H7 (cell line): ENCODE measurements at regions not wholly inside any gene's neighbourhood (a gene's known extent, or its start where the extent isn't known, plus 50 kb on each side); places are given as distances from the start of the nearest gene placed in this dataset.

Experiments used
- DNase-seq: peaks from one replicate; pipeline ENCODE4 v3.0.0; 2012
- H3K27me3 ChIP-seq: 2 replicates; pipeline ENCODE4 v1.6.0; 2011; ENCODE audit warnings: mild to moderate bottlenecking, low read length; ENCODE audit not compliant: control insufficient read depth, insufficient read depth
- H3K36me3 ChIP-seq: replicated peaks from 2 replicates; pipeline ENCODE4 v1.5.1; 2011; ENCODE audit warnings: low read length; ENCODE audit not compliant: control insufficient read depth, insufficient read depth
- H3K4me3 ChIP-seq: 2 replicates; pipeline ENCODE4 v1.5.1; 2011; ENCODE audit warnings: low read depth, mild to moderate bottlenecking, control low read depth, low read length, moderate library complexity; ENCODE audit not compliant: insufficient read depth

GRCh38 chr4:24322511-24322910 lies 261.8 kb downstream of the DHX15 start:
- no peak overlapping the region for H3K4me3 ChIP-seq
- no peaks in the 10 kb centered on the region for H3K36me3 ChIP-seq
- H3K27me3 ChIP-seq: no peaks in the 10 kb centered on the region; the same call in 1 of the 2 replicates
- no peak for DNase-seq

- Histone ChIP-seq H3K27me3 (no peaks in the 10 kb centered on the region; the same call in 1 of the 2 replicates), H3K36me3 (no peaks in the 10 kb centered on the region), H3K4me3 (no peak overlapping the region)
- DNase-seq: no peak
Measured at GRCh38 chr4:24321616-24322015, 262.7 kb downstream of the DHX15 start.

GRCh38 chr4:24321131-24321530 lies 263.2 kb downstream of the DHX15 start:
- Histone ChIP-seq H3K36me3 (no peaks in the 10 kb centered on the region), H3K4me3 (no peak overlapping the region), H3K27me3 (no peaks in the 10 kb centered on the region; the same call in 1 of the 2 replicates)
- DNase-seq: no peak

GRCh38 chr4:24319387-24319786 lies 265.0 kb downstream of the DHX15 start:
- Histone ChIP-seq H3K4me3 (no peak overlapping the region), H3K27me3 (no peaks in the 10 kb centered on the region; the same call in 1 of the 2 replicates), H3K36me3 (no peaks in the 10 kb centered on the region)
- no peak for DNase-seq

- no peaks in the 10 kb centered on the region for H3K27me3 ChIP-seq
- no peak overlapping the region for H3K4me3 ChIP-seq
- DNase-seq: no peak
- H3K36me3 ChIP-seq: no peaks in the 10 kb centered on the region
Measured at GRCh38 chr4:24315056-24315455, 269.3 kb downstream of the DHX15 start.

GRCh38 chr4:24312261-24312913 lies 272.0 kb downstream of the DHX15 start:
- no peak overlapping the region for H3K4me3 ChIP-seq
- no peaks in the 10 kb centered on the region for H3K36me3 ChIP-seq
- H3K27me3 ChIP-seq: no peaks in the 10 kb centered on the region
- no peak for DNase-seq

GRCh38 chr4:24303926-24304325 lies 280.4 kb downstream of the DHX15 start:
- Histone ChIP-seq H3K27me3 (no peaks in the 10 kb centered on the region), H3K4me3 (no peak overlapping the region), H3K36me3 (no peaks in the 10 kb centered on the region)
- DNase-seq: no peak

- Histone ChIP-seq H3K27me3 (no peaks in the 10 kb centered on the region), H3K4me3 (no peak overlapping the region), H3K36me3 (no peaks in the 10 kb centered on the region)
- DNase-seq: no peak
Measured at GRCh38 chr4:24298911-24299310, 285.4 kb downstream of the DHX15 start.

- Histone ChIP-seq H3K27me3 (no peaks in the 10 kb centered on the region), H3K36me3 (no peaks in the 10 kb centered on the region), H3K4me3 (no peak overlapping the region)
- no peak for DNase-seq
Measured at GRCh38 chr4:24287096-24287495, 297.3 kb downstream of the DHX15 start.

- no peak for DNase-seq
- Histone ChIP-seq H3K4me3 (no peak overlapping the region), H3K36me3 (no peaks in the 10 kb centered on the region), H3K27me3 (no peaks in the 10 kb centered on the region)
Measured at GRCh38 chr4:24285759-24286158, 298.6 kb downstream of the DHX15 start.

- DNase-seq: no peak
- Histone ChIP-seq H3K4me3 (no peak overlapping the region), H3K36me3 (no peaks in the 10 kb centered on the region)
Measured at GRCh38 chr4:24282446-24282845, 301.9 kb downstream of the DHX15 start.

GRCh38 chr4:24279911-24280375 lies 304.4 kb downstream of the DHX15 start:
- Histone ChIP-seq H3K36me3 (no peaks in the 10 kb centered on the region), H3K27me3 (no peaks in the 10 kb centered on the region), H3K4me3 (no peak overlapping the region)
- DNase-seq: no peak

More at GRCh38 chr4:24282446-24282845, 301.9 kb downstream of the DHX15 start:
- no peaks in the 10 kb centered on the region for H3K27me3 ChIP-seq

GRCh38 chr4:24279469-24279868 lies 304.9 kb downstream of the DHX15 start:
- no peaks in the 10 kb centered on the region for H3K27me3 ChIP-seq
- DNase-seq: no peak
- no peak overlapping the region for H3K4me3 ChIP-seq
- no peaks in the 10 kb centered on the region for H3K36me3 ChIP-seq

- DNase-seq: no peak
- H3K27me3 ChIP-seq: no peaks in the 10 kb centered on the region
- H3K4me3 ChIP-seq: no peak overlapping the region
- H3K36me3 ChIP-seq: no peaks in the 10 kb centered on the region
Measured at GRCh38 chr4:24278693-24279092, 305.7 kb downstream of the DHX15 start.

GRCh38 chr4:24274381-24274941 lies 309.9 kb downstream of the DHX15 start:
- no peak for DNase-seq
- Histone ChIP-seq H3K36me3 (no peaks in the 10 kb centered on the region), H3K27me3 (no peaks in the 10 kb centered on the region), H3K4me3 (no peak overlapping the region)
